ENCODE measurements at regions not wholly inside any gene's neighbourhood (a gene's known extent, or its start where the extent isn't known, plus 50 kb on each side); places are given as distances from the start of the nearest gene placed in this dataset.
"Not testable (repeated sequence)": the region's sequence is repeated elsewhere in the genome, so short reads cannot be mapped to it uniquely, and the experiment has no call there.

DNA sequence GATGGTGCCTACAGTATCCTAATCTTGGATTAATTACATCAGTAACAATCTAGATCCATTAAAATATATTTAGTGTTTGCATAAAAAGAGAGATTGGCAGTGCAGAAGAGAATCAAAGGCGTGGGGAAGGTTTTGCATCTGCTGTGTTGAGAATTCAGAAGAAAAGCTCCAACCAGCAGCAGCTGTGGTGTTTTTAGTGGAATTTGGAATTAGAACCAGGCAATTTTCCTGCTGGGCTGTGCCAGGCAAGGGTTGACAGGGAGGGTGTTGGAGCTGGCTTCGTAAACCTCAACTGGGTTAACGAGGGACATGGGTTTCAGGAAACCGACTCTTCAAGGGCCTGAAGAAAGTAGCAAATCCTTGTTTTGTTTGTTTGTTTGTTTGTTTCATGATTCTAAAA lies 107.8 kb upstream of the WSCD1 start:
- DNase-seq (ENCODE audit: low spot score) = no peak

DNA sequence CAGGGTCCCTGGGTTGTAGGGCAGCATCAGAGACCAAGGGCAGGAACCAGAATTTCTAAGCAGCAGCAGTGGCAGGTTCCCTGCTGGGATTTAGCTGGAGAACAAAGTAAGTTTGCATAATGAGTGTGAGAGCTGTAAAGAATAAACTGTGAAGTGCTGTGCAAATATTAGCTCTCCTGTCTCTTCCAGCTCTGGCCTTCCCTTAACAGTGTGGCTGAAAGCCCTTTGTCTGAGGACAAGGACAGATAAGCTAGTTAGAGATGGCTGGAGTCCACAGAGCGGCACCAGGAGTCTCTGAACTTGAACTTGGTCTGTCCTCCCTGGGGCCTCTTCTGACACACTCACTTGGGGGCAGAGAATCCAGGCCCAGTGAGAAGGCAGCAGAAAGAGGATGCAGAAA lies 98.2 kb upstream of the WSCD1 start:
- DNase-seq (ENCODE audit: low spot score) = no peak

DNA sequence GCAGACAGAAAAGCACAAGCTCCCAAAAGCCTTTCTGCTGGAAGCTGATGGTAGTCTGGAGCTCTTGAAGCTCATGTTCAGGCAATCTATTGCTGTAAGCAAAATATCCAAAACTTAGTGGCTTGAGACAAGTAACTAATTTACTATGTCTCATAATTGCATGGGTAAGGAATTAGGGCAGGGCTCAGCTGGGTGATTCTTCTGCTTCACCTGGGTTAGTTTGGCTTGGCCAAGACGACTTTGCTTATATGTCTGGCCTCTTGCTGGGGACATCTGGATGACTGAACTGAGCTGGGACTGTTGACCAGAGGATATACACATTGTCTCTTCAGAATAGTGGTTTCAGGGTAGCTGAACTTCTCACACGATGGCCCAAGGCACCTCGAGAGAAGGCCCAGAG lies 96.8 kb upstream of the WSCD1 start:
- DNase-seq (ENCODE audit: low spot score) = no peak

DNA sequence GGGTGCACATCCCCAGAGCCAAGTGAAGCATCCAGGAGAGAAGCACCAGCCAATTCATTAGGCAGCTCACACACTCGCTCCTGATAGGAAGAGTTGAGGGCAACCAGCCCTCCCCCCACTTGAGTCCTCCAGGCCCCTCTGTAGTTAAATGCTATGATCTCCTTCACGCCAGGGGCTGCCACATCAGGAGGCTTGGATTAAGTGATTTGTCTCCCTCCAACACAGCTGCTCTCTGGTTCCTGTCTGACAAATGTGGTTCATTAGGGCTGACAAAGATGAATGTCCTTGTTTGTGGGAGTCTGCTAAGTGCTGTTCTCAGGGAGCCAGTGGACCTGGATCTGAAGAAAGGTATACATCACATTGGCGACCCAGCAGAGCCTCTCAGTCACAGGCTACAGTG lies 94.5 kb upstream of the WSCD1 start:
- DNase-seq (ENCODE audit: low spot score) = peak; percentile 1

DNA sequence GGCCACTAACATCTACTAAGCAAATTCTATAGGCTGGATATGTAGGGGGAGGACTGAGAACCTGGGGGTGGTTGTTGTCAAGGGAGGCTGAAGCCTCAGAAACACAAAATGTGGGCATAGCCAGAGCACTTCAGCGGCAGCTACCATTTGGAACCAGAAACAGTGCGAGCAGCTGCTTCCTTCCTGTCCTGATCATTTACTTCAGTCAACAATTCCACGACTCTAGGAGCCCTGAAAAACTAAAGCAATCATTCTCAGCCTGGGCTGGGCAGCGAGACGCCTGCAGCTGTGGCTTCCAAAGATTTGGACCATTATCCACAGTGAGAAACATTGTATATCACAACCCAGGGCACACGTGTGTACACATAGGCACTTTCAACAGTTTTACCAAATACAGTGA lies 93.9 kb upstream of the WSCD1 start:
- DNase-seq (ENCODE audit: low spot score) = peak; percentile 1

DNA sequence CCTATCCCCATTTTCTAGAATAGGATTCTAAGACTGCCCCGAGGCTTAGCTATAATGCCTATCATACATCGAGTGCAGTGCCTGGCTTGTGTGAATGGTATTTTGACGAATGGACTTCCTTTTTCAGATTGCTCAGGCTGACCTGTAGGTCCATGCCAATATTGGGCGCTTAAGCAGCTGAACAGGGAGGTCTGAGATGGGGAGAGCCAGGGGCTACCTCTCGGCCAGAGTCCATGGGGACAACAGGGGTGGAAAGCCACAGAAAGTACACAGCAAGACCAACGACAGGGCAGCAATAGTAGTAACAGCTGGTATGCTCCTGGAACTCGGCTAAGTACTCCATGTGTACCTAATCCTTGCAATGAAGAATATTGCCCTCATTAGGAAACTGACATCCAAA lies 91.7 kb upstream of the WSCD1 start:
- DNase-seq (ENCODE audit: low spot score) = no peak

DNA sequence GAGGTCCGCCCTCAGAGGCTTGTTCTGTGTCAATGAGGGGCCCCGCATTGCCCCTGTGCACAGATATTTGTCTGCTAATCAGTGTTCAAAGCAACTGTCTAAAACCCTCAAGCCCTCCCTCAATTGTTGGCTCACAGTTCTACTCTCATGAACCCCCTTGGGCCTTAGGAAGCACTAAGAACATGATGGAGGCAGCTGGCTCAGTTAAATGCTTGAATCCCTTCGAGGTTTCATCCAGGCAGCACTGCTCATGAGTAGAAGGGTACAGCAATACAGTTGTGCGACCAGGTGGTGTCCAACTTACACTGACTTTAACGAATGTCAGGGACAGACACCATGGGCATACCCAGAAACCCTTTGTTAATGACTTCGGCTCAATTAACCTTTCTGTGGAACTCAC lies 89.2 kb upstream of the WSCD1 start:
- DNase-seq (ENCODE audit: low spot score) = no peak

DNA sequence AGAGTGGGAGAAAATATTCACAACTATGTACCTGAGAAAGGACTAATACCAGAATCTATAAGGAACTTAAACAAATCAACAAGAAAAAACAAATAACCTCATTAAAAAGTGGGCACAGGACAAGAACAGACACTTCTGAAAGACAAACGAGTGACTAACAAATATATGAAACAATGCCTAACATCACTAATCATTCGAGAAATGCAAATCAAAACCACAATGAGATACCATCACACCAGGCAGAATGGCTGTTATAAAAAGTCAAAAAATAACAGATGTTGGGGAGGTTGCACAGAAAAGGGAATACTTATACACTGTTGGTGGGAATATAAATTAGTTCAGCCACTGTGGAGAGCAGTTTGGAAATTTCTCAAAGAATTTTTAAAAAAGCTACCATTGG lies 83.5 kb upstream of the WSCD1 start:
- no peak for DNase-seq (ENCODE audit: low spot score)

DNA sequence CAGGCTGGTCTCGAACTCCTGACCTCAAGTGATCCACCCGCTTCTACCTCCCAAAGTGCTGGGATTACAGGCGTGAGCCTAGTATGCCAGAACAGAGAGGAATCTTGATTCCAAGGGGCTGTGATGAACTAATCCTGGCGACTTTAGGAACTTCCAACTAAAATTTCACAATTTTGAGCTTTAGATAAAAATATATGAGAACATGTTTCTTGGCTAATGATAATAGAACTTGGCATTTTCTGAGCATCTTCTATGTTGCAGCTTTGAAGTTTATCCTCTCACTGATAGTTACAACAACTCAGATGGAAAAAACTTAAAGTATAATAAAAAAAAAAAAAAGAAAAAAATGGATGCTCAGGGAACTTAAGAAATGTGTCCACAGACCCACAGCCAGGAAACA lies 69.8 kb upstream of the WSCD1 start:
- no peak for DNase-seq (ENCODE audit: low spot score)

DNA sequence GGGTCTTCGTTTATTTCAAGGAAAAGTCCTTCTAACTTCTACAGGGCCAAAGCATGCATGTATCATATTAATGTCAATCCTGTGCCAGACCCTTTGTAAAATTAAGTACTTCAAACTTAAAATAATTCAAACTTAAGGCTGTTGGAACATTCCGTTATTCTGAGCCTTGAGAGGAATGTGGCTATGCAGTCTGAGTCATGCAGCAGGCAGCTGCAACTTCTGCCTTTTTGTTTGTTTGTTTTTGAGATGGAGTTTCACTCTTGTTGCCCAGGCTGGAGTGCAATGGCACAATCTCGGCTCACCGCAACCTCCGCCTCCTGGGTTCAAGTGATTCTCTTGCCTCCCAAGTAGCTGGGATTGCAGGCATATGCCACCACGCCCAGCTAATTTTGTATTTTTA lies 67.0 kb upstream of the WSCD1 start:
- not testable (repeated sequence) for DNase-seq (ENCODE audit: low spot score)

DNA sequence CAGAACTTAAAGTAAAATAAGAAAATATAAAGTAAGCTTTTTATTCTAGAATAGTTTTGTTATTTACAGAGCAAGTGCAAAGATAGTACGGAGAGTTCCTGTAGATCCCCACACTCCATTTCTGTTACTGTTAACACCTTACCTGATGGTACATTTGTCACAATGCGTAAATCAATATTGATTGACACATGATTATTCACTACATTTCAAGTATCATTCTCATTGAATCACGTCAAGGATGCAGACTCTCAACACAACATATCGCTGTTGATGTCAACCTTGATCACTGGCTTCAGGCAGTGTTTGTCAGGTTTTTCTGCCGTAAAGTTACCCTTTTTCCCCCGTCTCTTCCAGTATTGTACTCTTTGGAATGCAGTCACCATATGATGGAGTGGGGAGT lies 64.2 kb upstream of the WSCD1 start:
- DNase-seq (ENCODE audit: low spot score) = no peak

DNA sequence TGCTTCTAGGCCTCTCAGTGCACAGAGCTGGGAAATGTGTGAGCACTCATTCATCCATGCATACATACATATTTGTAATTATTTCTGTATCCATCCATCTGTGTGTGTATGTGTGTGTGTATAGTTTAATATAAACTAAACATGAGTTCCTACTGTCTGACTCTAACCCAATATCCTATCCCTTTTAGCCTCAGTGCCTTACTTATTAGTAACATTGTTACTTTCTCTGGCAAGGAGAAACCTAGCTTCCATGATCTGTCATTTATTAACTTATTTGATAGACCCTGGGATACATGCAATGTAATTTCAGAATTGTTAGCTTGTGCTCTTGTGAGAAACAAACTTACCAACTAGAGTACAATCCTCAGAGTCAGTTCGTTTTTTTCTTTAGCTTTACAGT lies 59.0 kb upstream of the WSCD1 start:
- DNase-seq (ENCODE audit: low spot score) = no peak

DNA sequence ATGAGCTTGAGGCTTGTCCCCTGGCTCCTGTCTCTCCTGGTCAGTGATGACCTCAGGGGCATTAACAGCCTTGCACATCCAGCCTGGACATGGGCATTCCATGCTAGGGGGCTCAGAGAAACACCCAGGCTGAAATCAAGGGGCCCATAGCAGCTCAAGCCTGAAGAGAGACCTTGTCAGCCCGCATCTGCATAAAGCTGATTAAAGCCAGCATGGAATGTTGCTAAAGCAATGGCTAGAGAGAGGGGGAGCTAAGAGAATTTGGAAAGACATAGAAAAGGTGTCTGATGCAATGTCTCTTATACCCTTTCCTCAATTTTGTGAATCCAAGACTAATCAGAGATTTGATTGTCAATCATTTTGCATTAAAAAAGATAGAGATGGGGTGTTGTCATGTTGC lies 51.4 kb upstream of the WSCD1 start:
- no peak for DNase-seq (ENCODE audit: low spot score)

DNA sequence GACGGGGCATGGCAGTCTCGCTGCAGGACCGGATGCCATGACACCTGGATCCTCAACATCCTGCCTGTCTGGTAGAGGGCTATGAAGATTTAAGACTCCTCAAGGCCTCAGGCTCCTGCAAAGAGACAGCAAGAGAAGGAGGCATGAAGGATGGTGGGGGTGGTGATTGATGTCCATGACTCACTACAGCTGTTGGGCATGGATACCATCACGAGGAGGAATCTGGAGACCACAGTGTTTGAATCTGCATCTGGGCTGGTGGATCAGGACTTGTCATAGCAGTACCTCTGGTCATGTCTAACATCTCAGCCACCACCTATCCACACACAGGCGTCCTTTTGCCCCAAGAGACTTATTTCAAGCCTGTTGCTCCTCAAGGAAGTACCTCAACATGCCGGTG lies 50.2 kb upstream of the WSCD1 start:
- DNase-seq (ENCODE audit: low spot score) = no peak

DNA sequence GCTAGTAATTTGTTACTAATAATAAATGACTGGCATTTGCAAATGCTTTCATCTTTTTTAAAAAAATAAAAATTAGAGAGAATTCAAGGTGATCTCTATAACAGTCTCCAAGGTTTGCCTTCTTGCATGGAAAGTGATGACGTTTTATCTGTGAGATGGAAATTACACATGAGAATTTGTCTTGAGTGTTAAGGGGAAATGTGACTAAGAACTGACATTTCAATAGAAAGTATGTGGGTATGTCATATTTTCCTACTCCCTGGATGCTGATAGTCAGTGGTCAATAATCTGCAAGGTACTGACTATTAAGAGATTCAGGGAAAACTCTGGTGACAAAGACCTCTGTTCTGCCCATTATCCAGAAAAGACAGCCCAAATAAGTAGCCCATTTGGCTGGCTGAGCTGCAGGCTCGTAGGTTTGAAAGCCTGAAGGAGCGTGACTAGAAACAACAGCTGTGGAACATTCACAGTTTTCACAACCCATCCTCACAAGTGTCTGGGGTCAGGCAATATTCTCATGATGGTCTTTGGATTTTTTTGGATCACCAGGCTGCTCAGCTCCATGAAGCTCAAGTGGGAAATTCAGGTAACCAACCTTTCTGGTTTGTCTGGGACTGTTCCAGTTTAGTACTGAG lies 49.7 kb upstream of the WSCD1 start:
- DNase-seq (ENCODE audit: low spot score) = no peak
